ENCODE measurements at regions not wholly inside any gene's neighbourhood (a gene's known extent, or its start where the extent isn't known, plus 50 kb on each side); places are given as distances from the start of the nearest gene placed in this dataset.
A peak's percentile ranks its signal among the peaks of the same experiment; 100 is the strongest.

- intact Hi-C loops (cut with DNase I), result no loop called here
Observed at GRCh38 chr4:81874661-81875515, 403.2 kb upstream of the RASGEF1B start.

GRCh38 chr4:81870275-81870674 lies 398.6 kb upstream of the RASGEF1B start:
- intact Hi-C loops (cut with DNase I), result no loop called here
- Histone ChIP-seq H3K4me3 (no peak overlapping the region), H3K9me3 (peaks cover 0 to 20% of the 10 kb centered on the region in 2 donors), H3K4me1 (no peaks in the 10 kb centered on the region), H3K36me3 (no peaks in the 10 kb centered on the region), H3K27me3 (no peaks in the 10 kb centered on the region), H3K27ac (no peak overlapping the region)
- no peak for ATAC-seq
- TF ChIP-seq CTCF (IDR thresholded peaks at IDR 0.05), result no peak
- peak in 1 of 4 donors; percentile 56 for DNase-seq

More at GRCh38 chr4:81874661-81875515, 403.2 kb upstream of the RASGEF1B start:
- peaks cover 0 to 3% of the 10 kb centered on the region in 2 donors for H3K4me1 ChIP-seq
- ATAC-seq (no peak), DNase-seq (no peak)
- no peak overlapping the region for H3K4me3 ChIP-seq
- H3K9me3 ChIP-seq, result peaks cover 0 to 16% of the 10 kb centered on the region in 2 donors
- no peak for TF ChIP-seq CTCF (IDR thresholded peaks at IDR 0.05)
- no peaks in the 10 kb centered on the region for H3K27me3 ChIP-seq
- no peak overlapping the region for H3K27ac ChIP-seq
- no peaks in the 10 kb centered on the region for H3K36me3 ChIP-seq

- Histone ChIP-seq H3K36me3 (no peaks in the 10 kb centered on the region), H3K27me3 (no peaks in the 10 kb centered on the region), H3K4me3 (no peak overlapping the region), H3K27ac (no peak overlapping the region), H3K4me1 (no peaks in the 10 kb centered on the region), H3K9me3 (peaks cover 0 to 3% of the 10 kb centered on the region in 2 donors)
- TF ChIP-seq CTCF (IDR thresholded peaks at IDR 0.05), result no peak
- ATAC-seq (no peak), DNase-seq (no peak)
- intact Hi-C loops (cut with DNase I), result no loop called here
Observed at GRCh38 chr4:81860111-81860510, 388.4 kb upstream of the RASGEF1B start.

GRCh38 chr4:81854406-81854805 lies 382.7 kb upstream of the RASGEF1B start:
- no peak overlapping the region for H3K27ac ChIP-seq
- TF ChIP-seq CTCF (IDR thresholded peaks at IDR 0.05), result no peak
- no peak for ATAC-seq
- H3K36me3 ChIP-seq, result no peaks in the 10 kb centered on the region
- no peaks in the 10 kb centered on the region for H3K4me1 ChIP-seq
- DNase-seq, result no peak
- no peak overlapping the region for H3K4me3 ChIP-seq
- no peaks in the 10 kb centered on the region for H3K27me3 ChIP-seq
- intact Hi-C loops (cut with DNase I), result no loop called here
- H3K9me3 ChIP-seq, result peaks cover 0 to 13% of the 10 kb centered on the region in 2 donors

GRCh38 chr4:81852031-81852715 lies 380.5 kb upstream of the RASGEF1B start:
- H3K4me1 ChIP-seq, result no peaks in the 10 kb centered on the region
- H3K9me3 ChIP-seq, result peaks cover 0 to 13% of the 10 kb centered on the region in 2 donors
- intact Hi-C loops (cut with DNase I), result no loop called here
- H3K4me3 ChIP-seq, result no peak overlapping the region
- no peaks in the 10 kb centered on the region for H3K36me3 ChIP-seq
- no peak overlapping the region for H3K27ac ChIP-seq
- TF ChIP-seq CTCF (IDR thresholded peaks at IDR 0.05), result no peak
- no peak for ATAC-seq
- DNase-seq, result no peak
- no peaks in the 10 kb centered on the region for H3K27me3 ChIP-seq
